Left hindlimb (tissue), 1 donor: ENCODE measurements at regions not wholly inside any gene's neighbourhood (a gene's known extent, or its start where the extent isn't known, plus 50 kb on each side); places are given as distances from the start of the nearest gene placed in this dataset.

Experiments
- DNase-seq: peaks from one replicate; pipeline ENCODE4 v3.0.0-alpha.2; 2018

DNA sequence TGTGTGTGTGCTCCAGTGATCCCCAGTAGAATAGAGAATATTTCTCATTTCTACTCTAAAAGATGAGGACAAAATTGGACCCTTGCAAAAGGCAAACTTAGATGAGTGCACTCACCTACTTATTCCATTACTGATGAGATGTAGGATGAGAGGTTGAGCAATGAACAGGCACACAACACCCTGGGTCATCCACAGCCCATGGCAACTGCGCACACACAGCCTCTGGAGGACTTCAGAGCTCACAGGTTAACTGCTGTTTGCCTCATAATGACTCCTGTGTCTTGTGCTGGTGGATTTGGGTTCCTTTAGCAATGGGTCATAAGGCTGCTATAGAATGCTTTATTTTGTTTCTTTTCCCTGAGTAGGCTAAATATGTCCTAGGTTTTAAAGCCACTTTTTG lies 103.6 kb upstream of the TNFAIP3 start:
- DNase-seq: no peak

DNA sequence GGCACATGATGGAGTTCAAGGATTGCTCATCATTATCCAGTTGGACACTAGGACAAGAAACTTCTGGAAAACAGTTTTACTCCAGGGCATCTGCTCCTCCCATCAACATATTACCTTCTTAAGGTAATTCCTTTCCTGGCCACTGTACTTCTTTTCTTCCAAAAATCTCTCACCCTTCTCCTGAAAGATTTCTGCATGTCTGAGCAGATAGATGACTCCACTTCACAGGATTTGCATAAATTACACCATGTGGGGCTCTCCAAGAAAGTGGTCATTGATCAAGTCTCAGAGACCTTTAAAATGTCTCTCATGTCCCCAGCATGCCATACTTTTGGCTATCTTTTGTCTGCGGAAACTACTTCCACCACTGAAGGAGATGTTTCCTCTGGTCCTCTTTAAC lies 103.2 kb upstream of the TNFAIP3 start:
- no peak for DNase-seq

- DNase-seq: no peak
Observed at GRCh38 chr6:137764464-137764863, 102.6 kb upstream of the TNFAIP3 start.

- DNase-seq: no peak
Observed at GRCh38 chr6:137765059-137765458, 102.0 kb upstream of the TNFAIP3 start.

- no peak for DNase-seq
Observed at GRCh38 chr6:137766596-137767370, 100.3 kb upstream of the TNFAIP3 start.

DNA sequence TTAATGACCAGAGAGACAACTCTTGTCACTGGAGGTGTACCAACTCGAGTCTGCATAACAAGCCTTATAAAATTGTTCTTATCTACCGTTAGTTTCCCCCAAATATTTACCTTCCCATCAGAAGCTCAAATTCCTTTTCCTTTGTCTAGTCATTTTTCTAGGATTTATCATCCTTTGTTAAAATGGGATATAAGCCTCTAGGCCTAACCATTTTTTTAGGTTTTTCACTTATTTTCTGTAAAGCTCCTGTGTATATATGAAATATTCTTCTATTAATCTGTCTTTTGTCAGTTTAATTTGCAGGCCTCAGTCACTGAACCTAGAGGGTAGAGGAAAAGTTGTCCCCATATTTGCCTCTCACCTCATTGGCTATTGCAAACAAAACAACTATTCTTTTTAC lies 99.6 kb upstream of the TNFAIP3 start:
- DNase-seq: no peak

DNA sequence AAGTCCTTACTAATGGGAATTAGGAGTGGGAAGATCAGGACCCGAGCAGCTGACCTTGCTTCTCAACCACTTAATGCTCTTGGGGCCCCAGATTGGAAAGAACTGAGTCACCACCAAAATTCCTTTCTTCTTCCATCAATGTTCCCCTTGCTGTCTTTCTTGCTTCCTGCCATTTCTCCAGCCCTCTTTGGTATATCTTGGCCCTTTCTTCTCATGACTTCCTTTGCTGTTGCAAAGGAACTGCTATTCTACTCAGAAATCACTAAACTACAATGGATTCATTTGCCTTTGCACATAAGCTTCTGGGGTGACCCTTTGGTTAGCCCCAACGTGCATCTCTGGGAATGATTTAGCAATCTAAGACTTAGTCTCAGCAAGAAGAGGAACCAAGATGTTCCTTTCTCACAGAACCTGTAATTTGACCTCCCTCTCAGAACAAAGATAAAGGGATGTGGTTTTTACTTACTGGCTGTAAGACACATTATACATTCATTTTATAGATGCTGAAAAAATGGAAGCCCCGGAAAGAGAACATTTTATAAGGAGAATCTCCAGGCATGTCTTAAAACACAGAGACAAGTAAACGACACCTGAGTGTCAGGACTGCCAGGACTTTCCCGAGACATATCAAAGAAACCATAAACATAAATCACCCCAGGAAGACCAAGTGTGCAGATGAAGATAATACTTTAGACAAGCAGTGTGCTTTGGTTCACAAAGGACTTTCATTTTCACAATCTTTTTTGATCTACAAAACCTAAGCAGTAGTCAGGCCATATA lies 99.0 kb upstream of the TNFAIP3 start:
- DNase-seq: no peak

DNA sequence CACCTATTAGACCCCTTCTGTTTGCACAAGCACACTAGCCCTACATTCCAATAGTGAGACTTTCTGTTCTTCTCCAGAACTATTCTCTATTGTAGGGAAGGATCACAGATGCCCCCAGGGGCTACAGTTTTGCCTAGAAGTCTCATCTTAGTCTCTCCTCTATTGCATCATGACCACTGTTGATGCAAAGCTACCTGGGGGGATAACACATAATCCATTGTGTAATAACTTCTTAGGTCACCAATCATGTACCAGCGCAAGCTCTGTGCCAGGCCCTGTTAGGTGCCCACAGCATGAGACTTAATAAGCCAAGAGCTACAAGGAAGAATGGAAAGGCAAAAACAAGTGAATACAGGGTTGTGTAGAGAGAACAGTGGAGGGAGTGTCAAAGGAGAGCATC lies 98.1 kb upstream of the TNFAIP3 start:
- DNase-seq: no peak

- no peak for DNase-seq
Observed at GRCh38 chr6:137769797-137770362, 97.2 kb upstream of the TNFAIP3 start.

GRCh38 chr6:137772541-137773250 lies 94.4 kb upstream of the TNFAIP3 start:
- DNase-seq: no peak

GRCh38 chr6:137775227-137775626 lies 91.8 kb upstream of the TNFAIP3 start:
- DNase-seq: no peak

DNA sequence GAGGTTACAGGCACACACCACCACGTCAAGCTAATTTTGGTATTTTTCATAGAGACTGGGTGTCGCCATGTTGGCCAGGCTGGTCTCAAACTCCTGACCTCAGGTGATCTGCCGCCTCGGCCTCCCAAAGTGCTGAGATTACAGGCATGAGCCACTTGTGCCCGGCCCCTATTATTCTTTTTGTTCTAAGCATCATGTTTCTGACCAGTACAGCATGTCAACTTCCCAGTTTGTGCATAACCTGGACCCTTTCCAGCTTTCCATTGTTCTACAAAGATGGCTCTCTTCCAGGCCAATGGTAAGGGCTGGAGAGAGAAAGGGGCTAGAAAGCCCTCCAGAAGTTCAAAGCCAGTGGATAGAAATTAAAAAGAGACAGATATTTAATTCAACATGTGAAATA lies 91.3 kb upstream of the TNFAIP3 start:
- DNase-seq: no peak

- no peak for DNase-seq
Observed at GRCh38 chr6:137776256-137776655, 90.8 kb upstream of the TNFAIP3 start.

DNA sequence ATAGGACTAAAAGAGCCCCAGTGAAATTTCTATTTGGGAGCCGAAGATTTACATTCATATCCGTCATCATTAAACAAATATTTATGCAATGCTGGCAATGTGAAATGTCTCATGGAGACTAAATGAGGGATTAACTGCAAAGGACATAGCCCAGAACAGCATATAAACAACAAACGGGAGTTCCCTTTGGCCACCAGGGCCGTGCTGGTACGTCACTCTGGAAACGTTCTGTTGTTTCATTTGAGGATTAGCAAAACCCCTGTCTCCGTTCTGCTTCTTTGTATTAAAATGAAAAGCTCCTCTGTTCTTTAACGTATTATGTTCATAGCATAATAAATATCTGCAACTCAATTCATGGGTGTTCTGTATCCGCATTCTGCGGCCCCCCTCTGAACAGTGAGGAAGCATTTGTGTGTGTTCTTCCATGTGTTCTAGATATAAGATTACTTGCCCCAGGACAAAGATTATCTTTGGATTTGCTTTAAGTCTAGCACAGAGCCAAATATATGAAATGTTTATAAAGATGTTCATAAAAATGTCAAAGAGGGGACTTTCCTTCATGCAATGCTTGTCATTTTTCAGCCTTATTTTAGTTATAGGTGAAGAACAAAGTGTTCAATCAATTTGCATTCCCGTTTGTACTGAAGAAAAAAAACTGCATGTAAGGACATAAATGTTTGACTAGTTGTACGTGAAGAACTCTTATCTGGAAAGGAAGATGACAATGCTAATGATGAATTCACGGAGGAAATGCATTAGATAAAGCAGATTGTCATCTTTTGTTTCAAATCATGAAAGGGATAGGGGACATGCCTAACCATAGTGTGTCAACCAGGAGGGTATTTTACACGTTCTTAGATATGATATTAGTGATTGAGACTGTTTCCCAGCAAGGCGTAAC lies 90.0 kb upstream of the TNFAIP3 start:
- DNase-seq: no peak

- no peak for DNase-seq
Observed at GRCh38 chr6:137777687-137778075, 89.4 kb upstream of the TNFAIP3 start.

DNA sequence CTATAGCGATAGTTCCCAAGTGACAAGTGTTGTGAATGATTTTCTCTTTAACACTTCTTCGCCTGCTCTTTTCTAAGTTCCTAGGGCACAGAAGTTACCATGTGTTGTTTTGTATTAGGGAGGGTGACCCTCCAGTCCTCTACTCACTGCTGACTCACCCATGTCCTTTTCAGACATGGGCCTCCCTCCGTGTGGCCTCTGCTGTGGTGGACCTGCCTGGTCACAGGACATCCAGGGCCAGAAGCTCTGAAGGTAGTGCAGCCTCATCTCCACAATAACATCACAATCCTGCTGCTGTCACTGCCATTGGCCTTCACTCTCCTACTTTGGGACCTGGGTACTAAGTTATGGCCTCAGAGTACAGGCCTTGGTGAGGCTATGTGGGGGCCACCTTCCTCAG lies 87.1 kb upstream of the TNFAIP3 start:
- no peak for DNase-seq

- no peak for DNase-seq
Observed at GRCh38 chr6:137780447-137781034, 86.5 kb upstream of the TNFAIP3 start.

GRCh38 chr6:137781639-137782038 lies 85.4 kb upstream of the TNFAIP3 start:
- DNase-seq: no peak

DNA sequence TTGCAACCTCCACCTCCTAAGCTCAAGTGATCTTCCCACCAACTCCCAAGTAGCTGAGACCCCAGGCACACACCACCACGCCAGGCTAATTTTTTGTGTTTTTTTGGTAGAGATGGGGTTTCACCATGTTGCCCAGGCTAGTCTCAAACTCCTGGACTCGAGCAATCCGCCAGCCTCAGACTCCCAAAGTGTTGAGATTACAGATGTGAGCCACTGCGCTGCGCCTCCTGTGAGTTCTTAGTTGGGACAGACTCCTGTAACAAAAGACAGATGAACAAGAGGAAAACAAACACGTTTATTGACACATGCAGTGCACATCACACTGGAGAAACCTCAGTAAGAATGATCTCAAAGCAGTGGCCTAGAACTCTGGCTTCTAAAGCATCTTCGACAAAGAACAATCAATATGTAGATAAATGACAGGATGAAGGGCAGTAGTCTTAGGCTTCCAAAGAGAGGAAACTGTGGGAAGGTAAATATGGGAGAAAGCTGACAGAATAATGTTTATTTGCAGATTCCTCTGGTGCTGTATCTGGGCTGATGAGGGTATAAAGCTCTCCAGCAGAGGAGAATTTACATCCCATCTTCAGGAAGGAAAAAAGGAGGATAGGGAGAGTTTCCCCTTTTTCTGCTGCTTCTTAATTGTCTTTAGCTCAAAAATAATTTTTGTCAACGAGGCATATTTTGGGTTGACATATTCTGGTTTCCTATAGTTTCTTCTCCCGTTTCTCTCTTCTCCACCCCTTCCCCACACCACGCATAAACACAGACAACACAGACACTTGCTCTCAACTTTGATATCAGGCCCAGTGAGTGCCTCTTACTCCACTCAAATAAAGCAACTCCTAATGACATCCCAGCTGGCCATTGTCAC lies 84.7 kb upstream of the TNFAIP3 start:
- no peak for DNase-seq

- DNase-seq: no peak
Observed at GRCh38 chr6:137783710-137784109, 83.3 kb upstream of the TNFAIP3 start.

DNA sequence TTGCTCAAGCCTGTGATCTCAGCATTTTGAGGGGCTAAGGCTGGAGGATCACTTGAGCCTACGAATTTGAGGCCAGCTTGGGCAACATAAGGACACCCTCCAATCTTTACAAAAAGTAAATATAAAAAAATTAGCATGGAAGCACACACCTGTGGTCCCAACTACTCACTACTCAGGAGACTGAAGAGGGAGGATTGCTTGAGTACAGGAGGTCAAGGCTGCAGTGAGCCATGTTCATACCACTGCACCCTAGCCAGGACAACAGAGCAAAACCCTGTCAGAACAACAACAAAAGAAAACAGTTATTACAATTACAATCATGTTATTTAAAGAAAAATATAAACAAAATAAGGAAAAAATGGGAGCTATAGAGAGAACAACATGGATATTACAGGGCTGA lies 82.5 kb upstream of the TNFAIP3 start:
- DNase-seq: no peak
